Mucosa of descending colon (tissue), 3 donors: ENCODE measurements at regions not wholly inside any gene's neighbourhood (a gene's known extent, or its start where the extent isn't known, plus 50 kb on each side); places are given as distances from the start of the nearest gene placed in this dataset.
"Not testable (repeated sequence)": the region's sequence is repeated elsewhere in the genome, so short reads cannot be mapped to it uniquely, and the experiment has no call there.

Experiments
- ATAC-seq: fragments of 200-7000 bp; cut with Tn5 transposase; one replicate; pipeline ENCODE4 v1.9.1; 2020; ENCODE audit warnings: mild to moderate bottlenecking, moderate library complexity
- DNase-seq, 3 donors: peaks; one replicate each; pipeline ENCODE4 v3.0.0-alpha.2; 2020
- H3K36me3 ChIP-seq: fragments of 200-600 bp; one replicate; pipeline ENCODE4 v1.8.0; 2021; ENCODE audit warnings: low read depth, mild to moderate bottlenecking
- H3K4me1 ChIP-seq: fragments of 200-600 bp; one replicate; pipeline ENCODE4 v1.8.0; 2021; ENCODE audit warnings: low read depth, mild to moderate bottlenecking
- H3K4me3 ChIP-seq: fragments of 200-600 bp; one replicate; pipeline ENCODE4 v1.8.0; 2021; ENCODE audit warnings: mild to moderate bottlenecking
- H3K9me3 ChIP-seq: fragments of 200-600 bp; one replicate; pipeline ENCODE4 v1.8.0; 2021; ENCODE audit warnings: mild to moderate bottlenecking
- intact Hi-C, 2 donors: fragments of 100-400 bp; cut with DNase I in 1 of 2; cut with micrococcal nuclease in 1 of 2; formaldehyde crosslinking; loops; one replicate each; pipeline versions ENCODE4 v1.11.0 to v1.11.1; 2022; cut with DNase I, micrococcal nuclease
- TF ChIP-seq, protein P1 (sequence below): fragments of 200-600 bp; IDR thresholded peaks from one replicate; pipeline ENCODE4 v1.8.0; 2022; ENCODE audit warnings: antibody characterized with exemption, mild to moderate bottlenecking
- donor health status: DM: no; HTN: no; CAD: no; lungs with moderate emphysema.
- donor health status: DM: no; HTN: no; CAD: no.
- donor health status: DM: no; HTN: yes; CAD: no.

- DNase-seq, H3K9me3 ChIP-seq, H3K4me1 ChIP-seq, intact Hi-C loops, H3K36me3 ChIP-seq, H3K4me3 ChIP-seq: not testable (repeated sequence)
- peak; percentile 16 for ATAC-seq
Observed at GRCh38 chr13:18276280-18276679, 905.3 kb downstream of the TUBA3C start.

DNA sequence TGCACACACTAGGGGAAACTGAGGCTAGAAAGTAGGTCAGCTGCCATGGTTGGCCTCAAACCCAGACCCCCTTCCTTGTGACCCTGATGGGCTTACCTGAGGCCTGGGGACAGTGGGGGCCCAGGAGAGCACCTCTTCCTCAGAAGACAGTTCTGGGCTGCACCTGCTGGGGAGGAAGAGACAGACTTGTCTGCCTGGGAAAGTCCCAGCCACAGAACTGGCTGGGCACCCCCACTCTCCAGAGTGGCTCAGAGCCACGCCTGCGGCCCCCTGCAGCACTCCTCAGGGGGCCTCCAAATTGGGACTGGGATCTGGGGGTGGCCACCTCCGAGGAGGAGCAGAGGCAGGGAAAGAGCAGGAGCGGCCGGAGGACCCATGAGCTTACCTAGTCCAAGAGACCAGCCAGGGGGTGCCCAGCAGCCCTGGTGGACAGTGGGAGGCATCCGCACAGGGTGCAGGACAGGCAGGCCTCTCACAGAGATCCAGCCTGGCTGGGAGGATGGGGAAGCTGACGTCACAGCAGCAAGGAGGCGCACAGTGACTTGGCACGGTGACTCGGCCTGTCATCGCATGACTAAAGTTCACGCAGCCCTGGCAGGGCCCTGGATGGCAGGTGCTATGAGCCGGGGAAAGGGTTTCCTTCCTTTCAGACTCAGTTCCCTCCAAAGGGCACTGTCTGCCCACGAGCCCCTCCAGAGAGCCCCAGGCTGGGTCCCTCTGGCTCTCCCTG lies 907.7 kb downstream of the TUBA3C start:
- H3K9me3 ChIP-seq, H3K4me1 ChIP-seq, DNase-seq, H3K4me3 ChIP-seq, H3K36me3 ChIP-seq, intact Hi-C loops: not testable (repeated sequence)
- peak; percentile 50 for ATAC-seq

DNA sequence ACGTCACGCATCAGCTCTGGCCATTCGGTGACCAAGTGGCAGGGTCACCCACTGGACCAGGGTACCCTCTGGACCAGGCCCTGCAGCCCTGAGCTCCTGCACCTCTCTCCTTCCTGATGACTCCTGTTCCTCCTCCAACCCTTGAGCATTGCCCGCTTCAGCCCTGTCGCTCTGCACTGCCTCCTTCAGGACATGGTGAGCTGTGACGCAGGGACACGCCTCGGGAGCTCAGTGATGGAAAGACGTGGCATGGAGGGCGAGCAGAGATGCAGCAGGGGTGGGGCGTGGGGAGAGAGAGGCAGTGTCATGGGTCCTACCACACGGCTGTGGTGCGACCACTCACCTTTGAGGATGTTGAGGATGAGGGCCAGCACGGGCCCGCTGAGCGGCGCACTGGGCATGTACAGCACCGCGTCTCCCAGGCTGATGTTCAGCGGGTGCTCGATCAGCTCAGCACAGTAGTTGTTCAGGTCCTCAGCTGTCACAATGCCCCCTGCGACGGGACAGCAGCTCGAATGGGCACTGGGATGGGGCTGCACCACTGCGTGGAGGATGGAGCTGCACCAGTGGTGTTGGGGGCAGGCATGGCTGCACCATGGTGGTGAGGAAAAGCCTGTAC lies 922.7 kb downstream of the TUBA3C start:
- DNase-seq, H3K4me1 ChIP-seq, H3K36me3 ChIP-seq, intact Hi-C loops, ATAC-seq, H3K4me3 ChIP-seq: not testable (repeated sequence)
- peaks cover 33% of the 10 kb centered on the region for H3K9me3 ChIP-seq

DNA sequence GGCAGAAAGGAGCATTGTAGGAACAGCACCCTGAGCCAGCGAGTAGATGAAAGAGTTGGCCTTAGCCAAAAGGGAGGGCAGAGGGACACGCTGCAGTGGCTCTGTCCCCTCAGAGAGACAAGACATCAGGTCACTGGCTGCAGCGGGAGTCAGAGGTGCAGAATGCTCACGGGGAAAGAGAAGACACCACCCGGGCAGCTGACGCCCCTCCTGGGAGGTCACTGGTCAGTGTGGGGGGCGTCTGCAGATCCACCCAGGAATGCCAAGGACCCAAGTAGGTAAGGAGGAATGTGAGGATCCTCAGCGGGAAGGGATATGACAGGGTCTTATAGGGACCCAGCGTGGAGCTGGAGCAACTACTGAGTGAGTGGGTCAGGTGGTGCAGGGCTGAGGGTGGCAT lies 923.9 kb downstream of the TUBA3C start:
- intact Hi-C loops, H3K4me1 ChIP-seq, H3K36me3 ChIP-seq, DNase-seq, H3K4me3 ChIP-seq, ATAC-seq: not testable (repeated sequence)
- peaks cover 32% of the 10 kb centered on the region for H3K9me3 ChIP-seq

GRCh38 chr13:18252848-18253247 lies 928.8 kb downstream of the TUBA3C start:
- DNase-seq, H3K4me1 ChIP-seq, H3K36me3 ChIP-seq, H3K4me3 ChIP-seq, intact Hi-C loops, ATAC-seq: not testable (repeated sequence)
- peaks cover 48% of the 10 kb centered on the region for H3K9me3 ChIP-seq

- ATAC-seq, H3K4me1 ChIP-seq, DNase-seq, H3K36me3 ChIP-seq, H3K4me3 ChIP-seq, intact Hi-C loops: not testable (repeated sequence)
- H3K9me3 ChIP-seq, result peaks cover 38% of the 10 kb centered on the region
Observed at GRCh38 chr13:18248533-18249240, 932.9 kb downstream of the TUBA3C start.

DNA sequence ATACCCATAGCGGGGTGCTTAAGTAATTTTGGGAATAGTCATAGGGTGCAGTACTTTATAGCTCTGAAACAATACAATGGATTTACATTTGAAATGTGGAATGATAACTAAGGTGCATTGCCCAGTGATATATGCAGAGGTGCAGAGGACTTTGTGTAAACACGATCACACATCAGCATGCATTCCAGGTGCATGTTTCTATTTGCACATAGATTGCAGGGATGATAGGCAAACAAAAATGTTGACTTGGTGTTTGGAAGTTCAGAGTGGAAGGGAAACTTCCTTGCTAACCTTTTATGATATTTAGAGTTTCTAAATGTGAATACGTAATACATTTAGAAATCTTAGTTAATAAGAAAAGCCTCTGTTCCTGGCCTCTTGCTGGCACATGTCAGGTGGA lies 941.5 kb downstream of the TUBA3C start:
- DNase-seq, ATAC-seq, intact Hi-C loops, H3K4me3 ChIP-seq, H3K36me3 ChIP-seq, H3K4me1 ChIP-seq: not testable (repeated sequence)
- peaks cover 43% of the 10 kb centered on the region for H3K9me3 ChIP-seq

- H3K4me3 ChIP-seq, ATAC-seq, H3K36me3 ChIP-seq, DNase-seq, H3K4me1 ChIP-seq, intact Hi-C loops: not testable (repeated sequence)
- peaks cover 53% of the 10 kb centered on the region for H3K9me3 ChIP-seq
Observed at GRCh38 chr13:18238586-18238985, 943.0 kb downstream of the TUBA3C start.

DNA sequence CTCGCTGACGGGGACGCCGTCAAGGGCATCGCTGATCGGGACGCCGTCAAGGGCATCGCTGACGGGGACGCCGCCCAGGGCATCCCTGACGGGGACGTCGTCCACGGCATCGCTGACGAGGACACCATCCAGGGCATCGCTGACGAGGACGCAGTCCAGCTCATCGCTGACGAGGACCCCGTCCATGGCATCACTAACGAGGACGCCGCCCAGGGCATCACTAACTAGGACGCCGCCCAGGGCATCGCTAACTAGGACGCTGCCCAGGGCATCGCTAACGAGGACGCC lies 945.2 kb downstream of the TUBA3C start:
- no peak overlapping the region for H3K4me3 ChIP-seq
- DNase-seq (no peak), ATAC-seq (no peak)
- H3K4me1 ChIP-seq, result no peaks in the 10 kb centered on the region
- no peaks in the 10 kb centered on the region for H3K36me3 ChIP-seq
- intact Hi-C loops, result no loop called here
- H3K9me3 ChIP-seq, result peaks cover 60% of the 10 kb centered on the region
- TF ChIP-seq, protein P1, sequence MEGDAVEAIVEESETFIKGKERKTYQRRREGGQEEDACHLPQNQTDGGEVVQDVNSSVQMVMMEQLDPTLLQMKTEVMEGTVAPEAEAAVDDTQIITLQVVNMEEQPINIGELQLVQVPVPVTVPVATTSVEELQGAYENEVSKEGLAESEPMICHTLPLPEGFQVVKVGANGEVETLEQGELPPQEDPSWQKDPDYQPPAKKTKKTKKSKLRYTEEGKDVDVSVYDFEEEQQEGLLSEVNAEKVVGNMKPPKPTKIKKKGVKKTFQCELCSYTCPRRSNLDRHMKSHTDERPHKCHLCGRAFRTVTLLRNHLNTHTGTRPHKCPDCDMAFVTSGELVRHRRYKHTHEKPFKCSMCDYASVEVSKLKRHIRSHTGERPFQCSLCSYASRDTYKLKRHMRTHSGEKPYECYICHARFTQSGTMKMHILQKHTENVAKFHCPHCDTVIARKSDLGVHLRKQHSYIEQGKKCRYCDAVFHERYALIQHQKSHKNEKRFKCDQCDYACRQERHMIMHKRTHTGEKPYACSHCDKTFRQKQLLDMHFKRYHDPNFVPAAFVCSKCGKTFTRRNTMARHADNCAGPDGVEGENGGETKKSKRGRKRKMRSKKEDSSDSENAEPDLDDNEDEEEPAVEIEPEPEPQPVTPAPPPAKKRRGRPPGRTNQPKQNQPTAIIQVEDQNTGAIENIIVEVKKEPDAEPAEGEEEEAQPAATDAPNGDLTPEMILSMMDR, result no peak
